CD4-positive, alpha-beta T cell (primary cell): ENCODE measurements at regions not wholly inside any gene's neighbourhood (a gene's known extent, or its start where the extent isn't known, plus 50 kb on each side); places are given as distances from the start of the nearest gene placed in this dataset.

Source experiments
- ATAC-seq: fragments of 200-7000 bp; cut with Tn5 transposase; one replicate; pipeline ENCODE4 v1.10.0; 2022; ENCODE audit warnings: mild to moderate bottlenecking; ENCODE audit not compliant: poor library complexity
- CTCF ChIA-PET: fragments of 350-600 bp; sonication (Branson Sonifier 250); formaldehyde crosslinking; loops from one replicate; lab custom pipeline; 2021; ENCODE audit warnings: antibody characterized with exemption, inconsistent platforms; lab: Charles Lee
- POLR2A ChIA-PET: fragments of 350-600 bp; sonication (Branson Sonifier 250); formaldehyde crosslinking; loops from one replicate; lab custom pipeline; 2021; ENCODE audit warnings: antibody characterized with exemption, inconsistent platforms; lab: Charles Lee
- DNase-seq, 14 experiments: peaks; one replicate each; pipeline ENCODE4 v3.0.0-alpha.2; 2013 to 2020; ENCODE audit warnings: mixed read lengths in 2 of 14
- H3K27ac ChIP-seq, 2 donors: one replicate each; pipeline versions ENCODE4 v1.5.1 to v1.7.0; 2013; ENCODE audit warnings: low read length in 2 of 2, low read depth in 1 of 2, mild to moderate bottlenecking in 1 of 2
- H3K27me3 ChIP-seq, 2 experiments: 1 replicate in 1 of 2; 2 replicates in 1 of 2; pipeline versions ENCODE4 v1.6.1 to v1.7.0; 2013; ENCODE audit warnings: low read length in 2 of 2, control low read depth in 1 of 2, mild to moderate bottlenecking in 1 of 2, moderate library complexity in 1 of 2; ENCODE audit not compliant: insufficient read depth in 2 of 2, control insufficient read depth in 1 of 2
- H3K36me3 ChIP-seq: one replicate; pipeline ENCODE4 v1.6.1; 2013; ENCODE audit warnings: low read length, control low read depth; ENCODE audit not compliant: insufficient read depth
- H3K4me1 ChIP-seq: one replicate; pipeline ENCODE4 v1.6.1; 2013; ENCODE audit warnings: low read length, control low read depth; ENCODE audit not compliant: insufficient read depth
- H3K4me3 ChIP-seq: one replicate; pipeline ENCODE4 v1.5.1; 2013; ENCODE audit warnings: mild to moderate bottlenecking, low read length, moderate library complexity
- H3K9me3 ChIP-seq, 2 experiments: 1 replicate in 1 of 2; 2 replicates in 1 of 2; pipeline versions ENCODE4 v1.6.1 to v1.7.0; 2013; ENCODE audit warnings: low read length in 2 of 2, mild to moderate bottlenecking in 2 of 2, control low read depth in 1 of 2, moderate library complexity in 1 of 2; ENCODE audit not compliant: control insufficient read depth in 1 of 2, insufficient read depth in 1 of 2
- H3K27ac Mint-ChIP-seq: one replicate; pipeline ENCODE4 v1.8.0; 2020; ENCODE audit warnings: mixed read lengths
- H3K27me3 Mint-ChIP-seq: one replicate; pipeline ENCODE4 v1.8.0; 2021; ENCODE audit warnings: mixed read lengths
- H3K36me3 Mint-ChIP-seq: one replicate; pipeline ENCODE4 v1.8.0; 2021; ENCODE audit warnings: low read depth, mixed read lengths
- H3K4me1 Mint-ChIP-seq: one replicate; pipeline ENCODE4 v1.8.0; 2021; ENCODE audit warnings: low read depth, mixed read lengths
- H3K4me3 Mint-ChIP-seq: one replicate; pipeline ENCODE4 v1.8.0; 2020; ENCODE audit warnings: mild to moderate bottlenecking, mixed read lengths
- H3K9me3 Mint-ChIP-seq: one replicate; pipeline ENCODE4 v1.8.0; 2020; ENCODE audit warnings: mixed read lengths
- intact Hi-C, 2 experiments: fragments of 100-400 bp; cut with DNase I in 1 of 2; cut with micrococcal nuclease in 1 of 2; formaldehyde crosslinking; loops; one replicate each; pipeline versions ENCODE4 v1.15.1 to v1.9.0; 2023 to 2025; cut with DNase I, micrococcal nuclease
- TF ChIP-seq, protein P1 (sequence below): fragments of 200-600 bp; IDR thresholded peaks from one replicate; pipeline ENCODE4 v1.8.0; 2022; ENCODE audit warnings: antibody characterized with exemption, mild to moderate bottlenecking

DNA sequence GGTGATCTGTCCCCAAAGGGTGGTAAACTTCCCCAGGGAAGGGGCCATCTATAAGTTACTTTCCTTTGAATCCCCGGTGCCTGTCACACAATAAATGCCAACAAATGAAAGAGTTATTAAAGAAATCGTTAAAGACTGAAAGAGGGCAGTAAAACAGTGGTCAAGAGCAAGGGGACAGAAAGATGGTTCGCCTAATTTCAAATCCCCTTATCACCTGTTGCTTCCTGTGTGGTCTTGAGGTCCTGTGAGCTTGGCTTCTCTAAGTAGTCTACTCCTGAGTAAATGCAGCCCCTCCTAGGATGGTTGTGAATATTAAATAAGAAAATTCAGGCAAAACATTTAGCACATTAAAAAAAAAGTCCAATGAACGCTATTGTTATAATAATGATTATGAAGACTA, 225.7 kb upstream of the ADAMTS9 start:
- H3K36me3 Mint-ChIP-seq: no peaks in the 10 kb centered on the region
- Histone ChIP-seq H3K4me3 (no peak overlapping the region), H3K27me3 (no peaks in the 10 kb centered on the region), H3K4me1 (no peaks in the 10 kb centered on the region), H3K27ac (no peak overlapping the region), H3K36me3 (no peaks in the 10 kb centered on the region), H3K9me3 (peaks cover 0 to 7% of the 10 kb centered on the region in 2 experiments)
- no peak overlapping the region for H3K4me3 Mint-ChIP-seq
- peaks cover 5% of the 10 kb centered on the region for H3K9me3 Mint-ChIP-seq
- ATAC-seq (no peak), DNase-seq (no peak)
- ChIA-PET CTCF (no interaction called here), POLR2A (no interaction called here)
- TF ChIP-seq, protein P1, sequence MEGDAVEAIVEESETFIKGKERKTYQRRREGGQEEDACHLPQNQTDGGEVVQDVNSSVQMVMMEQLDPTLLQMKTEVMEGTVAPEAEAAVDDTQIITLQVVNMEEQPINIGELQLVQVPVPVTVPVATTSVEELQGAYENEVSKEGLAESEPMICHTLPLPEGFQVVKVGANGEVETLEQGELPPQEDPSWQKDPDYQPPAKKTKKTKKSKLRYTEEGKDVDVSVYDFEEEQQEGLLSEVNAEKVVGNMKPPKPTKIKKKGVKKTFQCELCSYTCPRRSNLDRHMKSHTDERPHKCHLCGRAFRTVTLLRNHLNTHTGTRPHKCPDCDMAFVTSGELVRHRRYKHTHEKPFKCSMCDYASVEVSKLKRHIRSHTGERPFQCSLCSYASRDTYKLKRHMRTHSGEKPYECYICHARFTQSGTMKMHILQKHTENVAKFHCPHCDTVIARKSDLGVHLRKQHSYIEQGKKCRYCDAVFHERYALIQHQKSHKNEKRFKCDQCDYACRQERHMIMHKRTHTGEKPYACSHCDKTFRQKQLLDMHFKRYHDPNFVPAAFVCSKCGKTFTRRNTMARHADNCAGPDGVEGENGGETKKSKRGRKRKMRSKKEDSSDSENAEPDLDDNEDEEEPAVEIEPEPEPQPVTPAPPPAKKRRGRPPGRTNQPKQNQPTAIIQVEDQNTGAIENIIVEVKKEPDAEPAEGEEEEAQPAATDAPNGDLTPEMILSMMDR: no peak
- H3K27ac Mint-ChIP-seq: no peak overlapping the region
- H3K27me3 Mint-ChIP-seq: no peaks in the 10 kb centered on the region
- intact Hi-C loops: no loop called here
- no peaks in the 10 kb centered on the region for H3K4me1 Mint-ChIP-seq

GRCh38 chr3:64911138-64911537, 223.3 kb upstream of the ADAMTS9 start:
- Mint-ChIP-seq H3K36me3 (no peaks in the 10 kb centered on the region), H3K9me3 (peaks cover 8% of the 10 kb centered on the region), H3K27ac (no peak overlapping the region), H3K4me1 (no peaks in the 10 kb centered on the region), H3K4me3 (no peak overlapping the region), H3K27me3 (no peaks in the 10 kb centered on the region)
- H3K36me3 ChIP-seq: no peaks in the 10 kb centered on the region
- POLR2A ChIA-PET: no interaction called here
- no peak overlapping the region for H3K27ac ChIP-seq
- peaks cover 0 to 5% of the 10 kb centered on the region in 2 experiments for H3K9me3 ChIP-seq
- H3K4me1 ChIP-seq: no peaks in the 10 kb centered on the region
- intact Hi-C loops: no loop called here
- TF ChIP-seq, protein P1: no peak
- DNase-seq (no peak), ATAC-seq (no peak)
- H3K27me3 ChIP-seq: no peaks in the 10 kb centered on the region
- CTCF ChIA-PET: no interaction called here
- no peak overlapping the region for H3K4me3 ChIP-seq

GRCh38 chr3:64909757-64910467, 222.1 kb upstream of the ADAMTS9 start:
- ChIA-PET POLR2A (no interaction called here), CTCF (no interaction called here)
- H3K4me3 Mint-ChIP-seq: no peak overlapping the region
- Histone ChIP-seq H3K9me3 (peaks cover 0 to 4% of the 10 kb centered on the region in 2 experiments), H3K27ac (no peak overlapping the region), H3K36me3 (no peaks in the 10 kb centered on the region), H3K4me3 (no peak overlapping the region), H3K4me1 (no peaks in the 10 kb centered on the region), H3K27me3 (no peaks in the 10 kb centered on the region)
- intact Hi-C loops: no loop called here
- H3K9me3 Mint-ChIP-seq: peaks cover 8% of the 10 kb centered on the region
- no peaks in the 10 kb centered on the region for H3K27me3 Mint-ChIP-seq
- H3K36me3 Mint-ChIP-seq: no peaks in the 10 kb centered on the region
- H3K4me1 Mint-ChIP-seq: no peaks in the 10 kb centered on the region
- TF ChIP-seq, protein P1: no peak
- ATAC-seq: no peak
- no peak for DNase-seq
- H3K27ac Mint-ChIP-seq: no peak overlapping the region
